Brain pericyte (primary cell): ENCODE measurements at regions not wholly inside any gene's neighbourhood (a gene's known extent, or its start where the extent isn't known, plus 50 kb on each side); places are given as distances from the start of the nearest gene placed in this dataset.

Source experiments
- DNase-seq: peaks from one replicate; pipeline ENCODE4 v3.0.0-alpha.2; 2012; ENCODE audit warnings: low read depth, low spot score

- DNase-seq, result no peak
These were observed 159.2 kb downstream of the SLC35B3 start for GRCh38 chr6:8276148-8276547.

GRCh38 chr6:8275667-8276066 is 159.7 kb downstream of the SLC35B3 start:
- DNase-seq, result no peak

GRCh38 chr6:8274226-8274625 is 161.1 kb downstream of the SLC35B3 start:
- no peak for DNase-seq

- DNase-seq, result no peak
These were observed 165.4 kb downstream of the SLC35B3 start for GRCh38 chr6:8269872-8270454.

- no peak for DNase-seq
These were observed 166.3 kb downstream of the SLC35B3 start for GRCh38 chr6:8269094-8269493.

GRCh38 chr6:8268606-8269005 is 166.3 kb upstream of the EEF1E1 start:
- no peak for DNase-seq

- no peak for DNase-seq
These were observed 165.8 kb upstream of the EEF1E1 start for GRCh38 chr6:8268156-8268555.

- DNase-seq, result no peak
These were observed 158.3 kb upstream of the EEF1E1 start for GRCh38 chr6:8260610-8261009.

- DNase-seq, result no peak
These were observed 144.1 kb upstream of the EEF1E1 start for GRCh38 chr6:8246403-8246802.

GRCh38 chr6:8245726-8246125 is 143.4 kb upstream of the EEF1E1 start:
- DNase-seq, result no peak

GRCh38 chr6:8243475-8243874 is 141.1 kb upstream of the EEF1E1 start:
- DNase-seq, result no peak

- no peak for DNase-seq
These were observed 140.5 kb upstream of the EEF1E1 start for GRCh38 chr6:8242885-8243284.

GRCh38 chr6:8240301-8240700 is 138.0 kb upstream of the EEF1E1 start:
- no peak for DNase-seq

GRCh38 chr6:8238773-8239683 is 136.7 kb upstream of the EEF1E1 start:
- DNase-seq, result no peak

- DNase-seq, result no peak
These were observed 135.3 kb upstream of the EEF1E1 start for GRCh38 chr6:8237668-8238067.

GRCh38 chr6:8236956-8237355 is 134.6 kb upstream of the EEF1E1 start:
- no peak for DNase-seq

- no peak for DNase-seq
These were observed 132.0 kb upstream of the EEF1E1 start for GRCh38 chr6:8234321-8234720.

GRCh38 chr6:8231956-8232355 is 129.6 kb upstream of the EEF1E1 start:
- DNase-seq, result no peak

- no peak for DNase-seq
These were observed 127.8 kb upstream of the EEF1E1 start for GRCh38 chr6:8229915-8230756.

- DNase-seq, result no peak
These were observed 122.8 kb upstream of the EEF1E1 start for GRCh38 chr6:8225113-8225512.

- no peak for DNase-seq
These were observed 121.3 kb upstream of the EEF1E1 start for GRCh38 chr6:8223678-8224077.

- DNase-seq, result peak; percentile 5
These were observed 117.1 kb upstream of the EEF1E1 start for GRCh38 chr6:8219352-8219943.
